Chondrocyte (in vitro differentiated cells): ENCODE measurements at regions not wholly inside any gene's neighbourhood (a gene's known extent, or its start where the extent isn't known, plus 50 kb on each side); places are given as distances from the start of the nearest gene placed in this dataset.
"Not testable (repeated sequence)": the region's sequence is repeated elsewhere in the genome, so short reads cannot be mapped to it uniquely, and the experiment has no call there.

Experiments used
- DNase-seq: peaks from one replicate; pipeline ENCODE4 v3.0.0; 2021; ENCODE audit warnings: mixed read lengths, low spot score
- H3K27ac Mint-ChIP-seq: one replicate; pipeline ENCODE4 v1.8.0; 2021; ENCODE audit warnings: mild to moderate bottlenecking, moderate library complexity, mixed read lengths; ENCODE audit not compliant: unreplicated experiment
- H3K27me3 Mint-ChIP-seq: 2 replicates; pipeline ENCODE4 v1.8.0; 2021; ENCODE audit warnings: low read depth, mixed read lengths
- H3K36me3 Mint-ChIP-seq: 2 replicates; pipeline ENCODE4 v1.8.0; 2021; ENCODE audit warnings: low read depth, mixed read lengths
- H3K4me1 Mint-ChIP-seq: 2 replicates; pipeline ENCODE4 v1.8.0; 2021; ENCODE audit warnings: low read depth, mild to moderate bottlenecking, mixed read lengths
- H3K4me3 Mint-ChIP-seq: one replicate; pipeline ENCODE4 v1.8.0; 2021; ENCODE audit warnings: mild to moderate bottlenecking, moderate library complexity, mixed read lengths; ENCODE audit not compliant: unreplicated experiment
- H3K9me3 Mint-ChIP-seq: 2 replicates; pipeline ENCODE4 v1.8.0; 2021; ENCODE audit warnings: low read depth, mixed read lengths
- TF ChIP-seq, protein P1 (sequence below): fragments of 200-600 bp; sonication (generic); IDR thresholded peaks from 2 replicates; pipeline ENCODE4 v1.5.0; 2021; ENCODE audit warnings: antibody characterized with exemption, mild to moderate bottlenecking, moderate library complexity

DNA sequence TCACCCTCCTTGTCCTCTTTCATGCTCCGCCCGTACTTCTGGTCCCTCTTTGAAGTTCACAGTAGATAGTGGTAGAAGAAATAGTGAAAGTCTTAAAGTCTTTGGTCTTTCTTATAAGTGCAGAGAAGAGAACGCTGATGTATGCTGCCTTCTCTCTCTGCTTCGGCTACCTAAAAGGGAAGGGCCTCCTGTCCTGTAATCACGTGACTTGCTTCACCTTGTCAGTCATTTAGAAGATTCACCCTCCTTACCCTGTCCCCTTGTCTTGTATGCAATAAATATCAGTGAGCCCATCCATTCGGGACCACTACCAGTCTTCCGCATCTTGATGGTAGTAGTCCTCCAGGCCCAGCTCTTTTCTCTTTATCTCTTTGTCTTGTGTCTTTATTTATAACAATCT is 144.6 kb downstream of the ARL4C start:
- H3K27me3 Mint-ChIP-seq: no peaks in the 10 kb centered on the region
- H3K27ac Mint-ChIP-seq: no peak overlapping the region
- peaks cover 10% of the 10 kb centered on the region for H3K9me3 Mint-ChIP-seq
- H3K4me1 Mint-ChIP-seq: no peaks in the 10 kb centered on the region
- H3K36me3 Mint-ChIP-seq: peaks cover 2% of the 10 kb centered on the region
- no peak for DNase-seq
- TF ChIP-seq, protein P1, sequence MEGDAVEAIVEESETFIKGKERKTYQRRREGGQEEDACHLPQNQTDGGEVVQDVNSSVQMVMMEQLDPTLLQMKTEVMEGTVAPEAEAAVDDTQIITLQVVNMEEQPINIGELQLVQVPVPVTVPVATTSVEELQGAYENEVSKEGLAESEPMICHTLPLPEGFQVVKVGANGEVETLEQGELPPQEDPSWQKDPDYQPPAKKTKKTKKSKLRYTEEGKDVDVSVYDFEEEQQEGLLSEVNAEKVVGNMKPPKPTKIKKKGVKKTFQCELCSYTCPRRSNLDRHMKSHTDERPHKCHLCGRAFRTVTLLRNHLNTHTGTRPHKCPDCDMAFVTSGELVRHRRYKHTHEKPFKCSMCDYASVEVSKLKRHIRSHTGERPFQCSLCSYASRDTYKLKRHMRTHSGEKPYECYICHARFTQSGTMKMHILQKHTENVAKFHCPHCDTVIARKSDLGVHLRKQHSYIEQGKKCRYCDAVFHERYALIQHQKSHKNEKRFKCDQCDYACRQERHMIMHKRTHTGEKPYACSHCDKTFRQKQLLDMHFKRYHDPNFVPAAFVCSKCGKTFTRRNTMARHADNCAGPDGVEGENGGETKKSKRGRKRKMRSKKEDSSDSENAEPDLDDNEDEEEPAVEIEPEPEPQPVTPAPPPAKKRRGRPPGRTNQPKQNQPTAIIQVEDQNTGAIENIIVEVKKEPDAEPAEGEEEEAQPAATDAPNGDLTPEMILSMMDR: no peak
- no peak overlapping the region for H3K4me3 Mint-ChIP-seq

DNA sequence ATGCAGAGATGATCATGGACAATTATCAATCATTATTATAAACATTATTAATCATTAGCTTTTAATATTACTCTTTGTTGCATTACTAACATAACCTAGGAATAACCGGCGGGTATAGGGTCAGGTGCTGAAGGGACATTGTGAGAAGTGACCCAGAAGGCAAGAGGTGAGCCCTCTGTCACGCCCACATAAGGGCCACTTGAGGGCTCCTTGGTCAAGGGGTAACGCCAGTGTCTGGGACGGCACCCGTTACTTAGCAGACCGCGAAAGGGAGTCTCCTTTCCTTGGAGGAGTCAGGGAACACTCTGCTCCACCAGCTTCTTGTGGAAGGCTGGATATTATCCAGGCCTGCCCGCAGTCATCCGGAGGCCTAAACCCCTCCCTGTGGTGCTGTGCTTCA is 145.0 kb downstream of the ARL4C start:
- H3K4me3 Mint-ChIP-seq, H3K27me3 Mint-ChIP-seq, H3K4me1 Mint-ChIP-seq, H3K27ac Mint-ChIP-seq, H3K36me3 Mint-ChIP-seq, DNase-seq, H3K9me3 Mint-ChIP-seq: not testable (repeated sequence)

- Mint-ChIP-seq H3K36me3 (peaks cover 2% of the 10 kb centered on the region), H3K9me3 (peaks cover 8% of the 10 kb centered on the region), H3K27ac (no peak overlapping the region), H3K4me1 (no peaks in the 10 kb centered on the region), H3K27me3 (no peaks in the 10 kb centered on the region), H3K4me3 (no peak overlapping the region)
- DNase-seq: no peak
- TF ChIP-seq, protein P1: no peak
Measured at GRCh38 chr2:234348081-234348480, 148.8 kb downstream of the ARL4C start.

- Mint-ChIP-seq H3K27me3 (no peaks in the 10 kb centered on the region), H3K4me3 (no peak overlapping the region), H3K27ac (no peak overlapping the region), H3K9me3 (no peaks in the 10 kb centered on the region), H3K36me3 (no peaks in the 10 kb centered on the region), H3K4me1 (peaks cover 3% of the 10 kb centered on the region)
- TF ChIP-seq, protein P1: no peak
- no peak for DNase-seq
Measured at GRCh38 chr2:234345921-234346320, 151.0 kb downstream of the ARL4C start.

GRCh38 chr2:234344012-234344411 is 152.9 kb downstream of the ARL4C start:
- no peak overlapping the region for H3K27ac Mint-ChIP-seq
- TF ChIP-seq, protein P1: no peak
- no peak overlapping the region for H3K4me3 Mint-ChIP-seq
- H3K4me1 Mint-ChIP-seq: peaks cover 3% of the 10 kb centered on the region
- no peaks in the 10 kb centered on the region for H3K36me3 Mint-ChIP-seq
- no peaks in the 10 kb centered on the region for H3K9me3 Mint-ChIP-seq
- no peaks in the 10 kb centered on the region for H3K27me3 Mint-ChIP-seq
- DNase-seq: no peak

DNA sequence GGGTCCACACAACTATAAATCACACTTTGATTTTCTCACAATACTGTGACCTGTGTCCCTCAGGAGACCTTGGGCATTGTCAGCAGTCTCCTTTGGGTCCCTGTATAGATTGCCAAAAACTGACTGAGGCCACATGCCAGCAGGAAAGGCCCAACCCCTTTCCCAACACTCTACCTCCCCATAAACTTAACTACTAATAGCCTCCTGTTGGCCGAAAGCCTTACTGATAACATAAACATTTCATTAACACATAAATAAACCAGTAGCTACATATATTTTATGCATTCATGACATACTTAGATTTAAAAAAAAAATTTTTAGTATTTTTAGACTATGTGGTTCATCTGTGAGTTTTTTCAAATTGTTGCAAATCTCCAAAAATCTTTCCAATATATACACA is 153.5 kb downstream of the ARL4C start:
- TF ChIP-seq, protein P1: no peak
- Mint-ChIP-seq H3K9me3 (no peaks in the 10 kb centered on the region), H3K27me3 (no peaks in the 10 kb centered on the region), H3K4me3 (no peak overlapping the region), H3K27ac (no peak overlapping the region), H3K36me3 (no peaks in the 10 kb centered on the region), H3K4me1 (peaks cover 3% of the 10 kb centered on the region)
- no peak for DNase-seq
